Caco-2 (cell line): ENCODE measurements at regions not wholly inside any gene's neighbourhood (a gene's known extent, or its start where the extent isn't known, plus 50 kb on each side); places are given as distances from the start of the nearest gene placed in this dataset.

Source experiments
- BruUV-seq: library from RNA; stranded (reverse); fragments of 400-500 nt; replicated peaks from 2 replicates; lab custom pipeline; 2021; lab: Mats Ljungman, UMichigan
- CTCF ChIA-PET: fragments of 300-600 bp; sonication (Branson Sonifier 250); formaldehyde crosslinking; loops from one replicate; lab custom pipeline; 2022; ENCODE audit warnings: antibody characterized with exemption; lab: Charles Lee
- POLR2A ChIA-PET: fragments of 300-600 bp; sonication (Branson Sonifier 250); formaldehyde crosslinking; loops from one replicate; lab custom pipeline; 2022; ENCODE audit warnings: antibody characterized with exemption; lab: Charles Lee
- DNase-seq, 2 experiments: peaks; one replicate each; pipeline versions ENCODE4 v3.0.0 to v3.0.0-alpha.2; 2020 to 2022
- H3K27me3 ChIP-seq: replicated peaks from 2 replicates; pipeline ENCODE4 v1.6.0; 2011; ENCODE audit warnings: low read length; ENCODE audit not compliant: control insufficient read depth, insufficient read depth
- H3K36me3 ChIP-seq: 2 replicates; pipeline ENCODE4 v1.5.1; 2011; ENCODE audit warnings: low read length; ENCODE audit not compliant: control insufficient read depth, insufficient read depth
- H3K4me1 ChIP-seq: fragments of 250-450 bp; sonication (Bioruptor Pico); 2 replicates; pipeline ENCODE4 v1.5.1; 2020; ENCODE audit warnings: mild to moderate bottlenecking
- H3K4me3 ChIP-seq: 2 replicates; pipeline ENCODE4 v1.5.1; 2011; ENCODE audit warnings: low read depth, mild to moderate bottlenecking, control low read depth, low read length
- H3K9me3 ChIP-seq: fragments of 250-450 bp; sonication (Bioruptor Pico); 2 replicates; pipeline ENCODE4 v1.5.1; 2020; ENCODE audit warnings: mild to moderate bottlenecking, moderate library complexity
- H3K27ac Mint-ChIP-seq: one replicate; pipeline ENCODE4 v1.8.0; 2022; ENCODE audit warnings: mixed read lengths; ENCODE audit not compliant: unreplicated experiment
- H3K27me3 Mint-ChIP-seq: one replicate; pipeline ENCODE4 v1.8.0; 2022; ENCODE audit warnings: mixed read lengths; ENCODE audit not compliant: insufficient read depth, unreplicated experiment
- H3K36me3 Mint-ChIP-seq: one replicate; pipeline ENCODE4 v1.8.0; 2022; ENCODE audit warnings: mild to moderate bottlenecking, mixed read lengths; ENCODE audit not compliant: insufficient read depth, unreplicated experiment
- H3K4me1 Mint-ChIP-seq: one replicate; pipeline ENCODE4 v1.8.0; 2022; ENCODE audit warnings: low read depth, mixed read lengths; ENCODE audit not compliant: unreplicated experiment
- H3K4me3 Mint-ChIP-seq: one replicate; pipeline ENCODE4 v1.8.0; 2022; ENCODE audit warnings: mild to moderate bottlenecking, moderate library complexity, mixed read lengths; ENCODE audit not compliant: unreplicated experiment
- H3K9me3 Mint-ChIP-seq: one replicate; pipeline ENCODE4 v1.8.0; 2022; ENCODE audit warnings: mixed read lengths; ENCODE audit not compliant: unreplicated experiment
- intact Hi-C: fragments of 100-400 bp; cut with micrococcal nuclease; formaldehyde crosslinking; loops from one replicate; pipeline ENCODE4 v1.10.0; 2022; ENCODE audit not compliant: unreplicated experiment
- TF ChIP-seq, protein P1 (sequence below), 2 experiments: fragments of 200-600 bp in 1 of 2; IDR thresholded peaks; 1 replicate in 1 of 2; 2 replicates in 1 of 2; pipeline versions ENCODE4 v1.5.1 to v1.8.0; 2011 to 2022; ENCODE audit warnings: antibody characterized with exemption in 1 of 2, control low read depth in 1 of 2, inconsistent platforms in 1 of 2, low read depth in 1 of 2, low read length in 1 of 2, mild to moderate bottlenecking in 1 of 2, moderate library complexity in 1 of 2; ENCODE audit not compliant: insufficient read depth in 1 of 2, severe bottlenecking in 1 of 2, unreplicated experiment in 1 of 2

DNA sequence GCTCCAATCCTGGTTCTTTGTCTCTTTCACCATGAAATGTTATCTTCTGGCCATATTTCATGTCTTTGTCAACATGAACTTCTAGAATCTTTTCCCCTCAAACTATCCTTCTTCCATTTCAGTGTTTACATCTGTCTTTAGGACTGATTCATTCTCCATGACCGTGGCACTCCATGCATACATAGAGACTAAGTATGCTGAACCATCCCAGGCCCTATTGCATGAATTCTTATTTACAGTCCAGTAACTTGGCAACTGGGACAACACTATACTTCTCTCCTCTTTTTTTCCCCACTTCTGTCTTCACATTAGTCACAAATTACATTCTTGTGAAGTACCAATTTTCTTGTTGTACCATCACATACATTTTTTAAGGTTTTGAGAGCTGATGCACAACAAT, 109.8 kb upstream of the GALNT13 start:
- Mint-ChIP-seq H3K4me1 (no peaks in the 10 kb centered on the region), H3K9me3 (peaks cover 48% of the 10 kb centered on the region), H3K4me3 (no peak overlapping the region), H3K27ac (no peak overlapping the region), H3K36me3 (no peaks in the 10 kb centered on the region), H3K27me3 (no peaks in the 10 kb centered on the region)
- Histone ChIP-seq H3K4me1 (no peaks in the 10 kb centered on the region), H3K36me3 (no peaks in the 10 kb centered on the region), H3K4me3 (no peak overlapping the region), H3K9me3 (peaks cover 23% of the 10 kb centered on the region), H3K27me3 (no peaks in the 10 kb centered on the region)
- no peak for DNase-seq
- TF ChIP-seq, protein P1, sequence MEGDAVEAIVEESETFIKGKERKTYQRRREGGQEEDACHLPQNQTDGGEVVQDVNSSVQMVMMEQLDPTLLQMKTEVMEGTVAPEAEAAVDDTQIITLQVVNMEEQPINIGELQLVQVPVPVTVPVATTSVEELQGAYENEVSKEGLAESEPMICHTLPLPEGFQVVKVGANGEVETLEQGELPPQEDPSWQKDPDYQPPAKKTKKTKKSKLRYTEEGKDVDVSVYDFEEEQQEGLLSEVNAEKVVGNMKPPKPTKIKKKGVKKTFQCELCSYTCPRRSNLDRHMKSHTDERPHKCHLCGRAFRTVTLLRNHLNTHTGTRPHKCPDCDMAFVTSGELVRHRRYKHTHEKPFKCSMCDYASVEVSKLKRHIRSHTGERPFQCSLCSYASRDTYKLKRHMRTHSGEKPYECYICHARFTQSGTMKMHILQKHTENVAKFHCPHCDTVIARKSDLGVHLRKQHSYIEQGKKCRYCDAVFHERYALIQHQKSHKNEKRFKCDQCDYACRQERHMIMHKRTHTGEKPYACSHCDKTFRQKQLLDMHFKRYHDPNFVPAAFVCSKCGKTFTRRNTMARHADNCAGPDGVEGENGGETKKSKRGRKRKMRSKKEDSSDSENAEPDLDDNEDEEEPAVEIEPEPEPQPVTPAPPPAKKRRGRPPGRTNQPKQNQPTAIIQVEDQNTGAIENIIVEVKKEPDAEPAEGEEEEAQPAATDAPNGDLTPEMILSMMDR (IDR thresholded peaks at IDR 0.05; ENCODE audit: insufficient read depth in 1 of 2, low read depth in 1 of 2, low read length in 1 of 2, severe bottlenecking in 1 of 2, unreplicated experiment in 1 of 2) = no peak
- POLR2A ChIA-PET = no interaction called here
- CTCF ChIA-PET = no interaction called here
- no TSS peak for BruUV-seq
- intact Hi-C loops = no loop called here

DNA sequence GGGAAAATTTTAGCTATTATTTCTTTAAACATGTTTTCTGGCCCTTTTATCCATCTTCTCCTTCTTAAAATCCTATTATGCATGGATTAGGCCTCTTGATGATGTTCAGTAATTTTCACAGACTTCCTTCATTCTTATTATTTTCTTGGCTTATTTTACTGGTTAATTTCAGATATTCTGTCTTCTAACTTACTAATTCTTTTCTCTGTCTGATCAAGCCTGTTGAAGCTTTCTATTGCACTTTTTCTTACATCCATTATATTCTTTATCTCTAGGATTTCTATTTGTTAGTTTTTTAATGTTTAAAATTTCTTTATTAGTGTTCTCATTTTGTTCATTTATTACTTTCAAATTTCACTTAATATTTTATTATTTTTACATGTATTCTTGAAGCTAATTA, 105.3 kb upstream of the GALNT13 start:
- H3K9me3 ChIP-seq = peaks cover 19% of the 10 kb centered on the region; the same call in 1 of the 2 replicates
- no peak for DNase-seq
- no peaks in the 10 kb centered on the region for H3K4me1 ChIP-seq
- intact Hi-C loops = no loop called here
- H3K4me1 Mint-ChIP-seq = no peaks in the 10 kb centered on the region
- no peaks in the 10 kb centered on the region for H3K27me3 ChIP-seq
- no peak overlapping the region for H3K4me3 ChIP-seq
- TF ChIP-seq, protein P1 (IDR thresholded peaks at IDR 0.05; ENCODE audit: insufficient read depth in 1 of 2, low read depth in 1 of 2, low read length in 1 of 2, severe bottlenecking in 1 of 2, unreplicated experiment in 1 of 2) = no peak
- no peaks in the 10 kb centered on the region for H3K36me3 ChIP-seq
- POLR2A ChIA-PET = no interaction called here
- no peaks in the 10 kb centered on the region for H3K36me3 Mint-ChIP-seq
- H3K4me3 Mint-ChIP-seq = no peak overlapping the region
- H3K27ac Mint-ChIP-seq = no peak overlapping the region
- CTCF ChIA-PET = no interaction called here
- no TSS peak for BruUV-seq
- no peaks in the 10 kb centered on the region for H3K27me3 Mint-ChIP-seq
- H3K9me3 Mint-ChIP-seq = peaks cover 68% of the 10 kb centered on the region

DNA sequence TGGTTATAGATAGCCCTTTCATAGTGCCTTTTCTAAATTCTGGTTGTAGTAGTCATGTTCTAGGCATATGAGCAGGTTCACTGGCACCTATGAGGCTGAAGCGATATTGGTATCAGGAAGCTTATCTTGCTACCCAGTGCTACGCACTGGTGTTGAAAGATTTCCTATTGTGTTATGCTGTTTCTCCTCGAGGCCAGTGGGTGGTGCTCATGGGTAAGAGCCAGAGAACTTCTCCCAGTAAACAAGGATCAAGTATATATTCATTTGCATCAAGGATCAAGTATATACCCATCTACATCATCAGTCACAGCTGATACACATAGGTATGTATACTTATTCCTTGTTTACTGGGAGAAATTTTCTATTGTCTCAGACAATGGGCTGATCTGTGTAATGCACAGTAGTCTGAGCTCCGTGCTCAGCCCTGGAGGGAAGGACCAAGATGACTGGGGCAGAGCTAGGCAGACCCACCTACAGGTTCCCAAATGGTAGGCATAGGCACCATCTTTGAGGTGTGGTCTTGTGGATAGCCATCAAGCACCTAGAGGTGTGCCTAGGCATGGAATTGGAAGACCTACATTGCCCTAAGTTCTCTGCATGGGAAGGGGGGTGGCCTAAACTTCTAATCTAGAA, 101.2 kb upstream of the GALNT13 start:
- BruUV-seq = no TSS peak
- ChIA-PET CTCF (no interaction called here), POLR2A (no interaction called here)
- Mint-ChIP-seq H3K36me3 (no peaks in the 10 kb centered on the region), H3K4me3 (no peak overlapping the region), H3K27ac (no peak overlapping the region), H3K27me3 (no peaks in the 10 kb centered on the region), H3K9me3 (peaks cover 36% of the 10 kb centered on the region), H3K4me1 (no peaks in the 10 kb centered on the region)
- H3K4me1 ChIP-seq = no peaks in the 10 kb centered on the region
- peaks cover 19% of the 10 kb centered on the region; the same call in 1 of the 2 replicates for H3K9me3 ChIP-seq
- no peaks in the 10 kb centered on the region for H3K36me3 ChIP-seq
- no peaks in the 10 kb centered on the region for H3K27me3 ChIP-seq
- no peak overlapping the region for H3K4me3 ChIP-seq
- TF ChIP-seq, protein P1 (IDR thresholded peaks at IDR 0.05; ENCODE audit: insufficient read depth in 1 of 2, low read depth in 1 of 2, low read length in 1 of 2, severe bottlenecking in 1 of 2, unreplicated experiment in 1 of 2) = no peak
- DNase-seq = no peak
- intact Hi-C loops = loop anchor here (1.0 kb wide), 1 partner anchor 49 kb away; no protein-coding TSS in a partner anchor
